GM18909 (cell line): ENCODE measurements at regions not wholly inside any gene's neighbourhood (a gene's known extent, or its start where the extent isn't known, plus 50 kb on each side); places are given as distances from the start of the nearest gene placed in this dataset.

Experiments used
- ATAC-seq: cut with Tn5 transposase; IDR thresholded peaks from one replicate; pipeline ENCODE4 v1.9.1; 2021; ENCODE audit warnings: mild to moderate bottlenecking; ENCODE audit not compliant: unreplicated experiment, poor library complexity

DNA sequence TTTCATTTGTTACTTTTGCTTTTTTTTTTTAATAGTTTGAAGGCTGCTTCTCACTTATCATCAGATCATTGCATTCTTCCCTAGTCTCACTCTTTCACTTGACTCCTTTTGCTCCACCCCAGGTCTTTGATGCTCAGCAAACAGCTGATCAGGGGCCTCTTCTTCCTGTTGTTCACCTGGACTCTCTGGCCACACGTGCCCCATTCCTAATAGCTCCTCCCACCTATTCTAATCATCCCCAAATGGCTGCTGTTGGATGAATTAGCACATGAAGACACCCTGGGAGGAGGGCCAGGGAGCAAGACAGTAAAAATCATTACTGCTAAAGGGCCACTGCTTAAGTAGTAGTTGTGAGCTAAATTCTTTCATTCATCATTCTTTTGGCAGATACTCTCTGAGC lies 119.5 kb downstream of the MAB21L3 start:
- ATAC-seq, result no peak

DNA sequence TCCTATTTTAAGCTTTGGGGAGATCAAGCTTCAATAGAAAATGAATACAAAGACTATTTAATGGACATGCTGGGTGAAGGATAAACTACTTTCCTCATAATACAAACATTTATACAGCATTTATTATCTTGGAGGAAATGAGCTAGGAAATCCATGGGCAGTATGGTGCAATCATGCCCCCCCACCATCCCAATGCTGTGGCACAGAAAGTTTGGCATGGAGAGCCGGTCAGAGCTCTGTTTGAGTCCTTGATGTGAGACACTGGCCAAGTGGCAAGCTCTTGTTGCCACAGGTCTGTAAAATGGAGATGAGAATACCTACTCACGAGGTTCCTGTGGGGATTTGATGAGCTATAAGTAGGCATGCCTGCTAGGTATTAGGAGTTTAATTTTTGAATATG lies 120.6 kb downstream of the MAB21L3 start:
- ATAC-seq, result no peak

DNA sequence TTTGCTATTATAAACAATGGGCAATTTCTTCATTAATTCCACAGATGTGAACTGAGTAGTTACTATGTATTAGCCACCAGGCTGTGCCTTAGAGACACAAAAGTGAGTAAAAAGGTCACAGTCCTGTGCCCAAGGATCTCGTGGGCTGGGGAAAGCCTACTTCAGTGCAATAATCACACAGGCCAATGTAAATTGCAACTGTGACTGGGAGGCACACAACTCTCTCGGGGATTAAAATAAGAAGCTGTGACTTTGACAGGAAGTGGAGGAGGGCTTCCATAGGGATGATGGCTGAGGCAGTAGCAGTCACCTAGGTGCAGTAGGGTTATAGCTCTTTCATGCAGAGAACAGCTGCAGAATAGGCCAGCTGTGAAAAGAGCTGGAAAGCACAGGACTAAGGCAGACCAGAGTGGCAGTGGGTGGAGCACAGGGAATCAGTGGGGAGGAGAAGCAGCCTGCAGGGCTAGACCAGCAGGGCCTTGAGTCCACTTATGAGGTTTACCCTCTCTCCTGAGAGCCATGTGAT lies 121.9 kb downstream of the MAB21L3 start:
- ATAC-seq, result no peak

DNA sequence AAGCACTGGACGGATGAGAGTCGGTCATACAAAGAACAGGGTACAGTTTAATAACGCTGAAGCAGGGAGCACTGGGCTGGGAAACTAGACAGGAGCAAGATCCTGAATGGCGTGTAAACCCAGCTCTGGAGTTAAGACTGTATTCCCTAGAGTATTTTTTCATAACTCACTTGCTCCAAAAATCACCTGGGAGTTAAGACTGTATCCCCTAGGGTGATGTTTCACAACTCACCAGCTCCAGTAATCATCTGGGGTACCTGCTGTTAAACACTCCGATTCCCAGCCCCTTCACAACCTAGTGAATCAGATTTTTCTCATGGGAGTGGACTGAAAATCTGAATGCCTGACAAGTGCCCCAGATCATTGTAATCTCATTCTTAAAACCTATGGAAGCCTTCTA lies 123.2 kb downstream of the MAB21L3 start:
- ATAC-seq, result no peak

DNA sequence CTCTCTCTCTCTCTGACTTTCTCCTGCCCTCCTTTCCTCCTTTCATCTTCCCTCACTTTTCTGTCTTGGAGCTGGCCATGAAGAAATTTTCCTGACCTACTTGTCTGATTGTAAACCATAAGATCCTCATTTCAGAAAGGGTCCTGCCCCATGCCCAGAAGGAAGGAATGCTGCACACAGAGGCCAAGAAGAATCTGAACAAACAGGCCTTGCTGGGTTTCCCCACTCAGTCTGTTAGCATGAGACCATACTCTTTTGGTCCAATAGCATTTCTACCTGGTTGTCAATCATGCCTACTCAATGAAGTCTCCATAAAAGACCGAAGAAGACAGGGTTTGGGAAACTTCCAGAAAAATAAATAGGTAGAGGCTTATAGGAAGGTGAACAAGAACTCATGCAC lies 128.7 kb downstream of the MAB21L3 start:
- ATAC-seq, result no peak

DNA sequence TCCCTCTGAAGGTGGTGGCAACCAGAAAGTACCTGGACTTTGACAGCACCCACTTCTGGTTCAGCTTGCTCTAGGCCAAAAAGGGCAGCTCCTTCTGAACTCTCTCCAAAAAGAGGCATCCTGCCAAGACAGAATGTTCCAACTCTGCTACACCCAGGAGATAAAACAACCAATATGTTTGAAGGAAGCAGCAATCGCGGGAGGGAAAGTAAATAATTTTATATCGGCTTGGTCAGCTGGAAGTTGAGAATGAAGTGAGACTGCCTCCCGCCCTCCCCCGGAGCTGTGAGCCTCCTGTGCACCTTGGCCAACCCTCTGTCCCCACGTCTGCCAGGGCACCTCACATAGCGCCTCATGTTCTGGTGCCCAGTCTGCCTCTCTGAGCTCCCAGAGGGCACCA lies 130.3 kb upstream of the ATP1A1 start:
- no peak for ATAC-seq

DNA sequence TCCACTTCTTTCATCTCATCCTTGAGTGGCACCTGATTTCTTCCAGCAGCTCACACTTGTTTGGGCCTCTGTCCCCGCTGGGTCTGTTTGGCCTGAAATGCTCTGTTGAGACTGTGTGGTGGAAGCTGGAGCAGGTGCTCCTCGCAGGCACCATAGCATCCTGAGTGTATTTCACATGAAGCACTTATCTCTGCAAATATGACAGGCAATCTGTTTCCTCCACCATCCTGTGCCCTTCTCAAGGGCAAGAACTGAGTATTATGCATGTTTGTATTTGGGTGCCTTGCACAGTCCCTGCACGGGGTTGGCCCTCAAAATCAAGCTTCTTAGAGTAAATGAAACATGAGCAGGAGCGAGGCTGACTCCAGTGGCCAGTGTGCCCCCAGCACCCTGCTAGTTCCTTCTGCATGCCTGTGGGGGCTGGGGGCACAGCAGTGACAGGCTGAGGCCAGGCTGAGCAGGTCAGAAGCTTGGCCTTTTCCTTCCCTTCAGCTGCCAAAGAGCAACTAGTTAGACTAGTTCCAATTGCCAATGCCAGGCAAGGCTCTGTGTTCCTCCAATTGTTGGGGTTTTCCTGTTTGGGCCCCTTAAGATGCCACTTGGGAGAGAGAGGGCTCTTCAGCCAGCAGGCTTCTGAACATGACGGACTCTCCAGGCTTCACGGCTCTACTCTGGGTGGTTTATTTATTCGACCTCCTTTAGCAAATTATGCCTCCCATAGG lies 129.6 kb upstream of the ATP1A1 start:
- ATAC-seq, result no peak

DNA sequence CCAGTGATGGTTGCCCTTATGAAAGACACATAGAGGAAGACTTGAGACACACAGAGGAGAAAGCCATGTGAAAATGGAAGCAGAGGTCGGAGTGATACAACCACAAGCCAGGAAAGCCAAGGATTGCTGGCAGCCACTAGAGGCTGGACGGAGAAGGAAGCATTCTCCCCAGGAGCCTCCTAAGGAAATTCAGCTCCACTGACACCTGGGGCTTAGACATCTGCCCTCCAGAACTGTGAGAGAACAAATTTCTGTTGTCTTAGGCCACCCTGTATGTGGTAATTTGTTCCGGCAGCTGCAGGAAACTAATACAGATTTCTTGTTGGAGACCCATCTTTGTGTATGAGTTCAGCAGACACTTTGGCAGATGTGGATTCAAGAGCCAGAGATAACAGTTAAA lies 126.9 kb upstream of the ATP1A1 start:
- ATAC-seq, result no peak

DNA sequence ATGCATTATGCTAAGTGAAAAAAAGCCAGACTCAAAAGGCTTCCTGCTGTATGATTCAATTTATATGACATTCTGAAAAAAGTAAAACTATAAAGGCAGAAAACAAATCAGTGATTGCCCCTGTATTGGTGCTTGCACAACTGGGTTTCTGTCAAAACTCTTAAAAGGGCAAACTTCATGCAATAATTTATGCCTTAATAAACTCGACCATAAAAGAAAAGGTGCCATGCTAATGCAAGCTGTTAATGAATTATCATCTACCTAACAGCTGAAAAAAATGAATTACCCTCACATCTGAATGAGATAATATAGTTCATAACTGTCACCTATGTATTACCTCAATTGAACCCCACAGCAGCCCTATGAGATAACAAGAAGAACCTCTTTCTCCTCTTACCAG lies 120.8 kb upstream of the ATP1A1 start:
- ATAC-seq, result no peak

DNA sequence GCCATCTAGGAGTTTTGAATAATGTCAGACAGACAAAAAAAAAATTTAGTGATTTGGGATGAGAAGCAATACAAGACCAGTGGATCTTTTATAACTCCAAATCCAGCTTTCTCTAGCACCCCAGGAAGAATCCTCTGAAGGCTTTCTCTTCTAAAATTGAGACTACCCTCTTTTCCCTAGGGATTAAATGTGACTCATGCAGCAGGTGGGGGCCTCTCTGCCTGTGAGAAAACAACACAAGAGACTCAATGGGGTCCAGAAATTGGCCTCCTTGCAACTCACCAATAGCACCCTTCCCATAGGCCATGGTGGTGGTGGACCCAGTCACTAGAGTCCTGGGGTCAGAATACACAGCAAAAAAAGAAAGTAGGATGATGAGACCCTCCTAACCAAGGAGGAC lies 120.3 kb upstream of the ATP1A1 start:
- no peak for ATAC-seq

DNA sequence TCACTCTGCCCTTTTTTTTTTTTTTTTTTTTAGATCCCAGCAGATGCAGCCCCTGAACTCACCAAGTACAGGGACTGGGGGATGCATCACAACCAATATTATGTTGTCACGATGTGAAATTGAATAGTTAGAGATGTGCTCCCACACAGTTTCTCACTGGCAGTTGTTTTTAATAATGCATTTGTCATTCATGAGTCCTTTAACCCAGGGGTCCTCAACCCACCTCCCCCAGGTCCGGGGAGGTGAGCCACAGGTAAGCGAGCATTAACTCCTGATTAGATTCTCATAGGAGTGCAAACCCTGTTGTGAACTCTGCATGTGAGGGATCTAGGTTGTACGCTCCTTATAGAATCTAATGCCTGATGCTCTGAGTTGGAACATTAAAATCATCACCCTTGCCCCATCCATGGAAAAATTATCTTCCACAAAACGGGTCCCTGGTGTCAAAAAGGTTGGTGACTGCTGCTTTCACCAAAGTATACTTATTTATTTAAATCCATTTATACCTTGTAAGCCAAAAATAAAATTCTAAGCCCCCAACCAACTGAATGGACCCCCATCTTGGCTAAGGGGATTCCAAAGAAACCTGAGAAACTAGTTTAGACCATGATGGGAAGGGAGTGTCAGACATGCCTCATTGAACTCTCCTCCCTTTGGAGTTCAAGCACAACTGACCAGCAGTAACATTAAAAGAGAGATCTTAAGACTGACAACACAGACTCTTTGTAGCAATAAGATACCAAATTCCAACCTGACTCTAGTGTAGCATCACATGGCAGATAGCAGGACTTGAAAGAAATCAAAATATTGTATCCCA lies 119.3 kb upstream of the ATP1A1 start:
- no peak for ATAC-seq

DNA sequence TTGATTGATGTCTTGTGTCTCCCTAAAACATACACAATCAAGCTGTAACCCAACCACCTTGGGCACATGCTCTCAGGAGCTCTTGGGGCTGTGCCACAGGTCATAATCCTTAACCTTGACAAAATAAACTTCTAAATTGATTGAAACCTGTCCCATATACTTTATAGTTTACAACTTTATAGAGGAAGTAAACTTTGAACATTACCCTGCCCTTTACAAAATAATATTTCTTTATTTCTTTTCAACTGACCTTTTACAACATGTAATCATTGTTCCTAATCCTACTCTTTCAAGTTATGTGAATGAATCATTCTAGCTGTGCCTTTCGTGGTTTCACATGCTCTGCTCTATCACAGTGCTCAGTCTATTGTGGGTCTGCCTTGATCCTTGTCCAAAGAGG lies 118.3 kb upstream of the ATP1A1 start:
- no peak for ATAC-seq

DNA sequence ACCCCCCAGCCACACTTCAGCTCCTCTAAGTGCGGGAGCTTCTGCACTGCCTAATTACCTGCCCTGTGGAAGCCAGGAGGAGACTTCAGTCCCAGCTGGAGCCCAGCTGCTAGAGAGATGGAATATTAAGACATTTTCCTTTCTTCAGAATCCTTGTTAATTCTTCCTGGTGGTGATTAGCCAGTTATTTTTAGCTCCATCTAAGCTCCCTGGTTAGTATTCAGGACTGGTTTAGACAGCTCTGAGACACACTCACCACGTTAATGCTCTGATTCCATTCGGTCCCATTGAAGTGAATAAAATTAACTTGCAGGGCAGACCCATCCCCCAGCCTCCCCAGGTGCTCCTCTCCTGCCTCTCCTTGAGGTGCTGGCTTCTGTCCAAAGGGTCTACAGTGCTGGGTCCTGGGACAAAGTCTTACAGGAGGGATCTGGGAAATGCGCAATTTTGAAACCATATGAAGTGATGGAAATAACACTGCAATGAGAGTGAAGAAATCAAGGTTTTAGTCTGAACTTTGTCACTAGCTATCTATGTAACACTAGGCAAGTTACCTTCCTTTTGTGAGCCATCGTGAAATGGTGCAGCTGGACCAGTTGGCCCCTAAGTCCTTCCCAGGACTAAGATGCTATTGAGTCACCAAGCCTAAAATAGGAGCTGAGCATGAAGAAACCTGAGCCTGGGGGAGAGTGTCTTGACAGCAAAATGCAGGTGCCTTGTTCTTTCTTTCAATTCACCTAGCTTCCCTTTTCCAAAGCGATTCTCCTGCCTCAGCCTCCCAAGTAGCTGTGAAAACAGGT lies 117.4 kb upstream of the ATP1A1 start:
- no peak for ATAC-seq

DNA sequence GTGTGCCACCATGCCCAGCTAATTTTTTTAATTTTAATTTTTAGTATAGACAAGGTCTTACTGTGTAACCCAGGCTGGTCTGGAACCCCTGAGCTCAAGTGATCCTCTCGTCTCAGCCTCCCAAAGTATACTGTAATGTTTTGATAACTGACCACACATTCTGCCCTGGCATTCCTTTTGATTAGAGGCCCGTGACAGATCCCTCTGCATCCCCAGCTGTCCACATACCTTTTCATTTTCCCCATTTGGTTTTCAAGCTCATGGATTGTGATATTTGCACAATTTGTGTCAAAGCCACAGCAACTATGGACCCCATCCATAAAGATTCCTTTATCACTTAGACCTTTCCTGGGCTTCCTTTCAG lies 116.8 kb upstream of the ATP1A1 start:
- no peak for ATAC-seq

DNA sequence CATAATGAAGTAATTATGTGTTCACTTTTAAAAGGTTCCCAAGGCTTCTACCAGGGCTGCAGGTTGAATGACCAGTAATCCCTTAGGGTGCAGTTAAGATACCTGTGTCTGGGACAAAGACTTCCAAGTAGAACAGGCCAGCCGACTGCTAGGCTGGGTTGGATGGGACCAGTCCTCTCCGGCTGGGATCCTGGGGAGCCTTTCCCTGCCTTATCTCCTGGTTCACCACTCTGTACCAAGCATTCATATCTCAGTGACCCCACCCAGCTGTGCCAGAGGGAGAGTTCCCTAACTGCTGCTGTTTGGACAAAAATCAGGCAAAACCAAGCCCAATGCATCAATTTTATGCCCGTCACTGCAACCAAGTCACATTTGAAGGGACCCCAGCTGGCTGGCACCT lies 116.2 kb upstream of the ATP1A1 start:
- no peak for ATAC-seq

DNA sequence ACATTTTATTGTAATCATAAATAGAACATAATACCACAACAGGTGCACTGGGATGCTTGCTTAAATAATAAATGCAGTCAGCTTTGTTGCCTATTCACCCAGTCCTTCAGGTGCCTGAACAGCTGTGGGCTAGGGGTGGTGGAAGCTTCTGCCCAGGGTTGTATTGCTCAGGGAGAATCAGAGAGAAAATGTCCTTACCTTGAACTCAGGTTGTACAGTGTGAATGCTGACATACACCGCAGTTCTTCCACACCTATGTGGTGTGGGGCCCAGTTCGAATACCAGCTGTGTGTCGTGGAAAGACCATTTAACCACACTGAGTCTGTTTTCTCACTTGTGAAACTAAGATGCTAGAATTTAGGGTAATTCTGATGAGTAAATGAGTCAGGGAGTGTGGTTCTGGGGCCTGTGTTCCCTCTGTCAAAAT lies 115.7 kb upstream of the ATP1A1 start:
- peak; percentile 61 for ATAC-seq

DNA sequence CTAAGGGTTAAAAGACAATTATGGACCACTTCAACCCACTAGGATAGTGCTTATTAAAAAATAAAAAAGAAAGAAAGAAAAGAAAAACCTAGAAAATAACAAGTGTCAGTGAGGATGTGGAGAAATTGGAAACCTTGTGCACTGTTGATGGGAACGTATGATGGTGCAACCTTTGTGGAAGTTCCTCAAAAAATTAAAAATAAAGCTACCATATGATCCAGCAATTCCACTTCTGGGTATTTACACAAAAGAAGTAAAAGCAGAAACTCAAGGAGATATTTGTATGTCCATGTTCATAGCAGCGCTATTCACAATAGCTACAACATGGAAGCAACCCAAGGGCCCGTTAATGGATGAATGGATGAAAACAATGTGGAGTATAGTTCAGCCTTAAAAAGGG lies 115.2 kb upstream of the ATP1A1 start:
- no peak for ATAC-seq

DNA sequence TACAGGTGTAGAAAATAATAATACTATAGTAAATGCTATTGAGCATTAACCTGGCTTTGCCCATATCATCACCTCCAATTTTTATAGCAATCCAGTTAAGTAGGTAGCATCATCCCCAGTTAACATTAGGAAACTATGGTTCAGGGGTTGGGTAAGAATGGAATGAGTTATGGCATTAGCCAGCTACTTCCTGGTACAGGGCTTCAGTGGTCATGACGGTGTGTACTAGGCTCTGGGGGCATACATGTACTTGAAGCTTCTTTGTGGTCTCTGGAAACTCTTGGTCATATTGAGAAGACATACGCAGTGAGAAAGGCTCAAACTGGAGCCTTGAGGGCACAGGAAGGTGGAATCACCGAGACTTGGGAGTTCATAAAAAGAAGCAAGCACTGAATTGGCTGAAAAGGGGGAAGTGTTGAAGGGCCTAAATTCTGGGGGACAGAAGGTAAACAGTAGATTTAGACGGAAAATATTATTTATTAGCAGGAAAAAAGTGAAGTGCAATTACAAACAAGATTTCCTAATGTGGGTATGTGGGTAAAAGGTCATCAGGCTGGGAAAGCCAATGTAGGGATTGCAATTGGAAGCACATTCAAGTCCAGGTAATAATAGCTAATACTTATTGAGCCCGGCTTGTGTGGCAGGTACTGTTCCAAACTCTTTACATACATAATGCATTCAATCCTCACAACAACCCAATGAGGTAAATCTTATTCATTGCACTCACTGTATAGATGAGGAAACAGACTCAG lies 114.2 kb upstream of the ATP1A1 start:
- no peak for ATAC-seq

DNA sequence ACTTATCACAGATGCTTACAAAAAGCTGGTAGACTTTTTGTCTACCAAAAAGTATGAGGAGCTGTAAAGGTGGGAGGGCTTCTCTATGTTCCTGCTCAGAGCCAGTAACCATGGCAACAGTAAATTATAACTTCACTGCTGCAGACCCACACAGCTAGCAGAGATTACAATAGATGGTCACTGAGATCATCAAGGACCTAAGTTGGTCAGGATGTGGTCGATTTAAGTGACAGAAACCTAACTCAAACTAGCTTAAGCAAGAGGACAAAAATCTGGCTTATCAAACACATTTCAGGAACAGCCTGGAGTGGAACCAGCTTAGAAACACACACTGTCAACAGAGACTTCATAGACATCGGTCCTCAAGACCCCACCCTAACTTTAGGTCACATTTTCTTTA lies 113.4 kb upstream of the ATP1A1 start:
- ATAC-seq, result no peak

DNA sequence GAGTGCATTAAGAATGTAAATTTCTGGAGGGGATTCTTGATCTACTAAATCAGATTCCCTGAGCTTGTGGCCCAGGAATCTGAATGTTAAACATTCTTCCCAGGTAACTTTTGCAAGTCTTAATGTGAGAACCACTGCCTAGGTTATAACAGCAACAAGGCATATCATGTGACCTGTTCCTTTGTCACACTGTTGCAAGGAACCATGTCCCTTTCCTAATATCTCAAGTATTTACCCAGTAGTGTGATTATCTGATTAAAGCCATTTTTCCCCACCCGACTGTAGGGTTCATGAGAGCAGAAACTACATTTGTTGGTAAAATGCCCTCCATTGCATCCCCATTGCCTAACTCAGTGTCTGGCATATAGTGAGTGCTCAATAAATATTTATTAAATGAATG lies 112.9 kb upstream of the ATP1A1 start:
- ATAC-seq, result no peak
